Gastrocnemius medialis (tissue), 4 donors: ENCODE measurements at regions not wholly inside any gene's neighbourhood (a gene's known extent, or its start where the extent isn't known, plus 50 kb on each side); places are given as distances from the start of the nearest gene placed in this dataset.

Experiments used
- CTCF ChIP-seq, 5 experiments: fragments of 450-650 bp in 3 of 5; fragments of 200-600 bp in 2 of 5; sonication (generic) in 2 of 5; IDR thresholded peaks in 4 of 5; conservative IDR thresholded peaks in 1 of 5; 1 replicate in 4 of 5; 2 replicates in 1 of 5; pipeline ENCODE4 v1.5.1; 2016 to 2019; ENCODE audit warnings: antibody characterized with exemption in 5 of 5, mild to moderate bottlenecking in 3 of 5, moderate library complexity in 3 of 5
- POLR2A ChIP-seq, 2 donors: fragments of 450-650 bp; IDR thresholded peaks; one replicate each; pipeline ENCODE4 v1.6.1; 2017; ENCODE audit warnings: antibody characterized with exemption in 2 of 2, mild to moderate bottlenecking in 2 of 2, moderate library complexity in 2 of 2

DNA sequence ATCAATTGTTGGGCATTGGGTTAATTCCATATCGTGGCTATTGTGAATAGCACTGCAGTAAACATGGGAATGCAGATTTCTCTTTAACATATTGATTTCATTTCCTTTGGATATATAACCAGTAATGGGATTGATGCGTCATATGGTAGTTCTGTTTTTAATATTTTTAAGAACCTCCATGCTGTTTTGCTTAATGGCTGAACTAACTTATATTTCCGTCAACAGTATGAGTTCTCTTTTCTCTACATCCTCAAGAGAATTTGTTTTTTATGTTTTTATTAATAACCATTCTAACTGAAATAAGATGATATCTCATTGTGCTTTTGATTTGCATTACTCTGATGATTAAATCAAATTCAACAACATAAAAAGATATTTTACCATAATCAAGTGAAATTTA lies 228.5 kb upstream of the FSIP2 start:
- TF ChIP-seq CTCF (IDR thresholded peaks at IDR 0.05 in 4 of 5, conservative IDR thresholded peaks at IDR 0.05 in 1 of 5) (no peak), POLR2A (IDR thresholded peaks at IDR 0.05) (no peak)
